ENCODE measurements at regions not wholly inside any gene's neighbourhood (a gene's known extent, or its start where the extent isn't known, plus 50 kb on each side); places are given as distances from the start of the nearest gene placed in this dataset.

GRCh38 chr3:126259411-126260391 is 79.3 kb upstream of the ALDH1L1 start:
- peaks cover 2% of the 10 kb centered on the region for H3K27me3 Mint-ChIP-seq
- ATAC-seq (ENCODE audit: low read depth in 2 of 2), result no peak
- DNase-seq, result no peak

GRCh38 chr3:126258670-126259069 is 78.3 kb upstream of the ALDH1L1 start:
- Mint-ChIP-seq H3K4me1 (no peaks in the 10 kb centered on the region), H3K27ac (no peak overlapping the region), H3K27me3 (peaks cover 6% of the 10 kb centered on the region), H3K36me3 (no peaks in the 10 kb centered on the region), H3K4me3 (no peak overlapping the region), H3K9me3 (peaks cover 0 to 5% (median 0%) of the 10 kb centered on the region in 7 donors)
- no peak for ATAC-seq (ENCODE audit: low read depth in 2 of 2)
- no peak overlapping the region for H3K27ac ChIP-seq (ENCODE audit: insufficient read depth, low read length, poor library complexity, severe bottlenecking)
- H3K36me3 ChIP-seq (ENCODE audit: control insufficient read depth, insufficient read depth, low read length), result no peaks in the 10 kb centered on the region
- H3K4me3 ChIP-seq (ENCODE audit: low read depth, low read length), result no peak overlapping the region
- peak in 1 of 3 donors; percentile 18 for DNase-seq
- H3K9me3 ChIP-seq (ENCODE audit: control insufficient read depth in 2 of 2, low read length in 2 of 2), result no peaks in the 10 kb centered on the region
- no peaks in the 10 kb centered on the region for H3K4me1 ChIP-seq (ENCODE audit: control insufficient read depth, insufficient read depth, low read length, poor library complexity, severe bottlenecking)
- H3K27me3 ChIP-seq (ENCODE audit: control insufficient read depth, insufficient read depth, low read length), result no peaks in the 10 kb centered on the region

More at GRCh38 chr3:126259411-126260391, 79.3 kb upstream of the ALDH1L1 start:
- Histone ChIP-seq H3K27ac (ENCODE audit: insufficient read depth, low read length, poor library complexity, severe bottlenecking) (no peak overlapping the region), H3K27me3 (ENCODE audit: control insufficient read depth, insufficient read depth, low read length) (no peaks in the 10 kb centered on the region), H3K4me3 (ENCODE audit: low read depth, low read length) (no peak overlapping the region), H3K4me1 (ENCODE audit: control insufficient read depth, insufficient read depth, low read length, poor library complexity, severe bottlenecking) (no peaks in the 10 kb centered on the region), H3K9me3 (ENCODE audit: control insufficient read depth in 2 of 2, low read length in 2 of 2) (no peaks in the 10 kb centered on the region), H3K36me3 (ENCODE audit: control insufficient read depth, insufficient read depth, low read length) (no peaks in the 10 kb centered on the region)
- Mint-ChIP-seq H3K4me3 (no peak overlapping the region), H3K9me3 (peaks cover 0 to 5% (median 0%) of the 10 kb centered on the region in 7 donors), H3K36me3 (no peaks in the 10 kb centered on the region), H3K27ac (no peak overlapping the region), H3K4me1 (no peaks in the 10 kb centered on the region)

GRCh38 chr3:126257984-126258383 is 77.6 kb upstream of the ALDH1L1 start:
- Histone ChIP-seq H3K9me3 (ENCODE audit: control insufficient read depth in 2 of 2, low read length in 2 of 2) (no peaks in the 10 kb centered on the region), H3K36me3 (ENCODE audit: control insufficient read depth, insufficient read depth, low read length) (no peaks in the 10 kb centered on the region), H3K4me1 (ENCODE audit: control insufficient read depth, insufficient read depth, low read length, poor library complexity, severe bottlenecking) (no peaks in the 10 kb centered on the region), H3K27ac (ENCODE audit: insufficient read depth, low read length, poor library complexity, severe bottlenecking) (no peak overlapping the region), H3K27me3 (ENCODE audit: control insufficient read depth, insufficient read depth, low read length) (no peaks in the 10 kb centered on the region), H3K4me3 (ENCODE audit: low read depth, low read length) (no peak overlapping the region)
- Mint-ChIP-seq H3K9me3 (peaks cover 0 to 5% (median 0%) of the 10 kb centered on the region in 7 donors), H3K27me3 (peaks cover 7% of the 10 kb centered on the region), H3K36me3 (no peaks in the 10 kb centered on the region), H3K4me1 (no peaks in the 10 kb centered on the region), H3K27ac (no peak overlapping the region), H3K4me3 (no peak overlapping the region)
- ATAC-seq (ENCODE audit: low read depth in 2 of 2), result no peak
- no peak for DNase-seq

- no peaks in the 10 kb centered on the region for H3K36me3 ChIP-seq (ENCODE audit: control insufficient read depth, insufficient read depth, low read length)
- Mint-ChIP-seq H3K4me3 (no peak overlapping the region), H3K27me3 (peaks cover 12% of the 10 kb centered on the region), H3K9me3 (peaks cover 0 to under 1% (median 0%) of the 10 kb centered on the region in 7 donors), H3K36me3 (no peaks in the 10 kb centered on the region), H3K27ac (no peak overlapping the region), H3K4me1 (no peaks in the 10 kb centered on the region)
- no peaks in the 10 kb centered on the region for H3K27me3 ChIP-seq (ENCODE audit: control insufficient read depth, insufficient read depth, low read length)
- no peak overlapping the region for H3K4me3 ChIP-seq (ENCODE audit: low read depth, low read length)
- no peaks in the 10 kb centered on the region for H3K9me3 ChIP-seq (ENCODE audit: control insufficient read depth in 2 of 2, low read length in 2 of 2)
- ATAC-seq (ENCODE audit: low read depth in 2 of 2) (no peak), DNase-seq (no peak)
- H3K4me1 ChIP-seq (ENCODE audit: control insufficient read depth, insufficient read depth, low read length, poor library complexity, severe bottlenecking), result no peaks in the 10 kb centered on the region
- no peak overlapping the region for H3K27ac ChIP-seq (ENCODE audit: insufficient read depth, low read length, poor library complexity, severe bottlenecking)
These were observed 76.8 kb upstream of the ALDH1L1 start for GRCh38 chr3:126257174-126257573.

GRCh38 chr3:126256251-126256650 is 75.9 kb upstream of the ALDH1L1 start:
- ATAC-seq (ENCODE audit: low read depth in 2 of 2) (no peak), DNase-seq (no peak)
- Mint-ChIP-seq H3K27me3 (peaks cover 12% of the 10 kb centered on the region), H3K36me3 (no peaks in the 10 kb centered on the region), H3K27ac (no peak overlapping the region), H3K9me3 (no peaks in the 10 kb centered on the region), H3K4me3 (no peak overlapping the region), H3K4me1 (no peaks in the 10 kb centered on the region)
- no peaks in the 10 kb centered on the region for H3K4me1 ChIP-seq (ENCODE audit: control insufficient read depth, insufficient read depth, low read length, poor library complexity, severe bottlenecking)
- no peak overlapping the region for H3K4me3 ChIP-seq (ENCODE audit: low read depth, low read length)
- no peak overlapping the region for H3K27ac ChIP-seq (ENCODE audit: insufficient read depth, low read length, poor library complexity, severe bottlenecking)
- no peaks in the 10 kb centered on the region for H3K9me3 ChIP-seq (ENCODE audit: control insufficient read depth in 2 of 2, low read length in 2 of 2)
- no peaks in the 10 kb centered on the region for H3K27me3 ChIP-seq (ENCODE audit: control insufficient read depth, insufficient read depth, low read length)
- H3K36me3 ChIP-seq (ENCODE audit: control insufficient read depth, insufficient read depth, low read length), result no peaks in the 10 kb centered on the region

GRCh38 chr3:126253072-126253471 is 72.7 kb upstream of the ALDH1L1 start:
- ATAC-seq (ENCODE audit: low read depth in 2 of 2) (no peak), DNase-seq (no peak)
- Mint-ChIP-seq H3K27ac (no peak overlapping the region), H3K4me1 (no peaks in the 10 kb centered on the region), H3K36me3 (no peaks in the 10 kb centered on the region), H3K4me3 (no peak overlapping the region), H3K9me3 (peaks cover 0 to 6% (median 0%) of the 10 kb centered on the region in 7 donors), H3K27me3 (peaks cover 17% of the 10 kb centered on the region)
- H3K27me3 ChIP-seq (ENCODE audit: control insufficient read depth, insufficient read depth, low read length), result no peaks in the 10 kb centered on the region
- H3K4me1 ChIP-seq (ENCODE audit: control insufficient read depth, insufficient read depth, low read length, poor library complexity, severe bottlenecking), result no peaks in the 10 kb centered on the region
- H3K9me3 ChIP-seq (ENCODE audit: control insufficient read depth in 2 of 2, low read length in 2 of 2), result no peaks in the 10 kb centered on the region
- H3K4me3 ChIP-seq (ENCODE audit: low read depth, low read length), result no peak overlapping the region
- H3K36me3 ChIP-seq (ENCODE audit: control insufficient read depth, insufficient read depth, low read length), result no peaks in the 10 kb centered on the region
- no peak overlapping the region for H3K27ac ChIP-seq (ENCODE audit: insufficient read depth, low read length, poor library complexity, severe bottlenecking)

GRCh38 chr3:126252373-126252772 is 72.0 kb upstream of the ALDH1L1 start:
- H3K4me3 Mint-ChIP-seq, result peak overlapping the region in 1 of 4 donors; percentile 75
- H3K27ac Mint-ChIP-seq, result no peak overlapping the region
- Histone ChIP-seq H3K27me3 (ENCODE audit: control insufficient read depth, insufficient read depth, low read length) (no peaks in the 10 kb centered on the region), H3K4me1 (ENCODE audit: control insufficient read depth, insufficient read depth, low read length, poor library complexity, severe bottlenecking) (no peaks in the 10 kb centered on the region), H3K27ac (ENCODE audit: insufficient read depth, low read length, poor library complexity, severe bottlenecking) (no peak overlapping the region), H3K36me3 (ENCODE audit: control insufficient read depth, insufficient read depth, low read length) (no peaks in the 10 kb centered on the region), H3K4me3 (ENCODE audit: low read depth, low read length) (no peak overlapping the region), H3K9me3 (ENCODE audit: control insufficient read depth in 2 of 2, low read length in 2 of 2) (no peaks in the 10 kb centered on the region)
- H3K27me3 Mint-ChIP-seq, result peaks cover 17% of the 10 kb centered on the region
- H3K4me1 Mint-ChIP-seq, result no peaks in the 10 kb centered on the region
- no peak for DNase-seq
- ATAC-seq (ENCODE audit: low read depth in 2 of 2), result no peak
- H3K36me3 Mint-ChIP-seq, result no peaks in the 10 kb centered on the region
- peaks cover 0 to 12% (median 2%) of the 10 kb centered on the region in 7 donors for H3K9me3 Mint-ChIP-seq
